ENCODE measurements at regions not wholly inside any gene's neighbourhood (a gene's known extent, or its start where the extent isn't known, plus 50 kb on each side); places are given as distances from the start of the nearest gene placed in this dataset.

DNA sequence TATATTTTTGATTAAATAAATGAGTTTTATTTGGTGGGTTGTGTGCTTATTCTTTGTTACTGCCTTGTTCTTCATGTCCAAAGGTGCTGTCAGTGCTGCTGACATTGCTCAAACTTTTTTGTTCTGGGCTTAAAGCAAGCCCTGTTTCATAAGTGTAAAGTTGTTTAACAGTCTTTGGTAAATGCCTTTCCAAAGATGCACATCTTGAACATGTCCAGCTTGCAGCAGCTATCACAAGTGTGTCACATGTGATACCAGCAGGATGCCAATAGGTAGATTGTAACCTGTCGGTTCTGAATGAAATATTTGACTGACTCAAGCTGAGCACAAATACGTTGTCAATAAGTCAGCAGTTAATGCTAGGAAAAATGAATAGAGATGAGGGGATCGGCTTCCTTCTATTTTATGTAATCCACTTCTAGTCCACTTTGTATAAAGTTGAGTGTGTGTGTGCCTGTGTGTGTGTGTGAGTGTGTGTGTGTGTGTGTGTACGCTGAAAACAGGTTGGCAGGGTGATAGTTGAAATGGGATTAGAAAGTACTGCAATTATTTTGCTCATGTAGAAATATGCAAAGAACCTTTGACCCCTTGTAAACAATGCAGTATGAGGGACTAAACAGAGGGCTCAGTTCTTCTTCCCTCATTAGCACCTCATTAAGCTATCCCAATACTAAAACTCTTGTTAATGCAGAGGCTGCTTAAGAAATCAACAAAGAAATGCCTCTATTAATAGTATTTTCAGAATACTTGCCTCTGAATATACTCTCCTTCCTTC lies 986.5 kb downstream of the TUSC7 start:
- no peak for DNase-seq

DNA sequence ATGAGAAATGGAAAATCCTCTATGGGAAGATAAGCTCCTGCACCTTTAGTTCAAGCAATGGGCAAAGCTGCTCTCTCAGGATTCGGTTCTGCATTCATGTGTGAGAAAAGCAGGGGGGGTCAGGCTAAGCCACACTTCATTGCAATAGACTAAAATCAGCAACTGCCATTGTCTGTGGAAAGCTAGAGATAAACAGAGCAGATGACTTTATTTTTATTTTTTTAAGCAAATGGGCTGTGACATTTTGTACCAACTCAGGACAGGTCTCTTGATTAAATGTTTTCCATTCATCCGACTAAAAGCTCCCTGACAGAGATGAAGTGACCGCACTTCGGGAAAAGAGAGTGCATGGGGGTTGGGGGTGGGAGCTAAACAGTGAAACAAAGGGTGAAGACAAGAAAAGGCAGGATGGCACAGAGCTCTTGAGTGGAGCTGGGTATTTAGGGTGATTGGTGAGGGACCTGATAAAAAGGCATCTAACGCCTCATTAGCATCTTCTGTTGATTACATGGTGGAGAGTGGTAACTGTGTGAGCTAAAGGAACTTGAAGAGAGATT lies 987.4 kb downstream of the TUSC7 start:
- no peak for DNase-seq

DNA sequence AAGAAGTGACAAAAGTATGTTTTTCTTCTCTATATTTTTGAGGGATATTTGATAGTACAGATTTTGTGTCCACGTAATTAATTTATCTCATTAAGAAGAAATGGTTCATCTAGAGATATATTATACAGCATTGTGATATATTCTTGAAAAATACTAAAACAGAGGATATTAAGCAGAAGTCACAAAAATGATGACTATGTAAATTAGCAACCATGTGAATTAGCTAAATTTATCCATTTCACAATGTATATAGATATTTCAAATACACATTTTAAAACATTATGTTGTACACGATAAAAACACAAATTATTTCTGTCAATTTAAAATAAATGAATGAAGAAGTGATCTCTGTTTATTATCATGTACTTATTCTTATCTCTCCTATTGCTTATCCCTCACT lies 989.5 kb downstream of the TUSC7 start:
- no peak for DNase-seq

DNA sequence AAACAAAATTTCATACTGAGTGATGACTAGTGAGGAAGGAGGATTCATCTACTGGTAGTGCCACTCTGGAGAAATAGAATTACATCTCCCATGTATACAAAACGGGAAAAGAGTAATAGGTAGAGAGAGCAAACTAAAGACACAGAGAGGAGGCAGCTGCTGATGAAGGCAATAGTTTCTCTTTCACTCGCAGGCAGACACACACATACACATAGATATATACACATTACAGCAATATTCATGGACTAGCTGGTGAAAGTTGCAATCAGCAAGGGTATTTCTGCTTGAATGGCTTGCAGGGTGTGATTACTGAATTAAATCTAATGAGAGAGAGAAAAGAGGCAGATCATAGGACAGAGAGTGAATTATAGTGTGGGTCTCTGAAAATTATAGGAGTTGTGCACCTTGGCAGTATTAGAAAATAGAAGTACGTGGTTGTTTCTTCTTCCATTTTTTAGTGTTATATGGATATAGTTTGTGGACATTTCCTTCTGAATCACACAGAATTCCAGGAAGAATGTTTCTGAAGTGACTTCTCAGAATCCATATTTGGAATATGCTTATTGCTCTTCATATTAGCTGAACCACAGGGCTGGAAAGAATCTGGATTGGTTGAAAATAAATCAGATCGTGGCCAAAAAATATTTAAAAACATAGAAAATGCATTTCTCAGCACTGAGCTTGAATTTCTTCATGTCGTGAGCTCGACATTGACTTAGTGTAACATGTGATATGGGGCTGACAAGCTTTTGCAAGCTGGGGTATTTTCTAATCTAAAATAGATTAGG lies 991.2 kb downstream of the TUSC7 start:
- no peak for DNase-seq

DNA sequence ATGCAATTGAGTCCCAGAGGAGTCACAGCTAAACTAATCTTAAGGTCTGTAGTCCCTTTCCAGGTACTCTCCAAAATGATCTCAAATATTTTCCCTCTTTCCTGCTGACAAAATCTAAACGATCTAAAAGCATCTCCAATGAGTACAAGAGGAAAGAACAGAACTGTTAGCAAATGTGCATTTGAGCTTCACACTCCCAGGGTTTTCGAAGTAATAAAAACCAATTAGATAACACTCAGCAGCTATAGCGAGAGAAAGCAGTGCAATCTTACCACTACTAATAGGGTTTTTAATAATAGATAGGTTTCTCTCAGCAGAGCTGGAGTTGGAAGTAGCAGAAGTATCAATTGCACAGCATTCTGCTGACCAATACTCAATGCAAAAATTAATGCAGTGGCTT lies 995.4 kb downstream of the TUSC7 start:
- no peak for DNase-seq

DNA sequence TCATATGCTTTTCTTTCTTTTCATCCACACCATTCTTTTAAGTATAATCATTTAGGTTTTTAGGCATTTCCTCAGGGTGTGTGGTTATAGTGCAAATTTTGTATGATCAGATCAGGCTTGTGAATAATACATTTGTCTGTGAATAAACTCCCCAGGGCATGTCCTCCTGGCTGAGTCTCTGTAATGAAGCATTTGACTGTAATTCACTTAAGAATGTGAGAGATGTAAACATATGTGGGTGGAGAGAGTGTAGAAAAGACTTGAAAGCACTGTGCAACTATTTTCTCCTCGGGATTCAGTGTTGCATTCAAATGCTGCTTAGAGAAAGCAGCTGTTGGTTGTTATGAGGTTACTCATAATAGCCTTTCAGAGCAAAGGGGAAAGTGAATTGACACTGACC lies 996.5 kb downstream of the TUSC7 start:
- DNase-seq: no peak

DNA sequence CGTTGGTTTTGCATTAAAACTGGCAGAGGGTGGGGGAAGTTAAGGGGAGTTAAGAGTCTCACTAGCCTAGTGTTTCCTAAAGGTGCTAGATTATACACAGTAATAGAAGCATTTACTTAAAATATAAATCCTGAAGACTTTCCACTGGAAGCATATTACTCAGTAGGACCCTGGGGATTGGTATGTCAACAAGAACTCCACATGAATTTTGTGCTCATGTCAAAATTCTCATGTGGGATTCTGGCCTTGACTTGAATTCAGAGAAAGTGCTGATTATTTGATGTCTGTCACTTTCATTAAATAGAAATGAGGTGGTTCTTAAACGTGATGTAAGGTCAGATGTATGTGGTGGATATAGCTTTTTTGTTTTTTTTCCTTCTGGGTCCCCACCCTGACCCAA lies 997.2 kb downstream of the TUSC7 start:
- no peak for DNase-seq

DNA sequence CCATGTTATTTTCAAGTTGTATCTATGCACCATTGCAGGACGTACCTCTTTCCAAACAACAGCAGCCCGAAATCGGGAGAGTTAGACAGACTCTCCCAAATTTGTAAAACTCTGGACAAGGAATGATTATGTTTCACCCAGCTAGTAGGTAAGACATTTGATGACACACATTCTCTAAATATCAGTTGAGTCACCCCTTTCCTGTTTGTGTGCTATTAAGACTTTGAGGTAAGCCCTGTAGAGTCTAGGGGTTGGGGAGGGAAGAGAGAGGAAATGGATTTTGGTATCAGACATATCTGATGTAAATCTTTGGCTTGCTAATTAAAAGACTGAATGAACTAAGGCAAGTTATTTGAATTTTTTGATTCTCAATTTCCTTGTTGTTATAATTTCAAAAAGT lies 999.0 kb downstream of the TUSC7 start:
- DNase-seq: no peak

DNA sequence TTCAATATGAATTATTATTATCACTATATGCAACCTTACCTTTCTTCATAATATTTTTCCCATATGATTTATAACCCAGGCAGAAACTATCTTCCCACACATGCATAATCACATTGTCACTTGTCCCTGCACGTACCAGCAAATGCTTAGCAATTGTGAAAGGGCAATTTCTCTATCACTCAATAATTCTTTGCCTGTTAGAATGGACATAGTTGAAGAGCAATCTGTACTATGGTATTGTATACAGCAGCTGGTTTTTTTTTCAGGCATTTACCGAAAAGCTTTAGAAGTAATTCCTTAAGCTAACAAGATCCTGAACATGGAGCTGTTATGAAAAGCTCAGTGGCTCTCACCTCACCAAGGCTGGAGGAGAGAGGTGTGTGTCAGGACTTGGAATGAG lies 999.5 kb downstream of the TUSC7 start:
- DNase-seq: no peak

DNA sequence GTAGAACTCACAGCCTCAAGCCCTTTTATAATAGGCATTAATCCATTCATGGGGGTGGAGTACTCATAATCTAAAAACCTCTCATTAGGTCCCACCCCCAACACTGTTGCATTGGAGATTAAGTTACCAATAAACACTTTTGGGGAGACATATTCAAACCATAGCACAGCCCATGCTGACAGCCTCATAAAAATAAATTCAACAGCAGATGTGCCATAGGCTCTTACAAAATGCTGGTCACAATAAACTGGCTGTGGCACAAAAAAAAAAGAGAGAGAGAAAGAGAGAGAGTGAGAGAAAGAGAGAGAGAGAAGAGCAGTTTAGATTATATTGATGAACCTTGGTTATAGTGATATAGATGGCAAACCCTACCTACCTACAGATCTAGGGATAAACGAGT lies 1000.9 kb downstream of the TUSC7 start:
- no peak for DNase-seq

DNA sequence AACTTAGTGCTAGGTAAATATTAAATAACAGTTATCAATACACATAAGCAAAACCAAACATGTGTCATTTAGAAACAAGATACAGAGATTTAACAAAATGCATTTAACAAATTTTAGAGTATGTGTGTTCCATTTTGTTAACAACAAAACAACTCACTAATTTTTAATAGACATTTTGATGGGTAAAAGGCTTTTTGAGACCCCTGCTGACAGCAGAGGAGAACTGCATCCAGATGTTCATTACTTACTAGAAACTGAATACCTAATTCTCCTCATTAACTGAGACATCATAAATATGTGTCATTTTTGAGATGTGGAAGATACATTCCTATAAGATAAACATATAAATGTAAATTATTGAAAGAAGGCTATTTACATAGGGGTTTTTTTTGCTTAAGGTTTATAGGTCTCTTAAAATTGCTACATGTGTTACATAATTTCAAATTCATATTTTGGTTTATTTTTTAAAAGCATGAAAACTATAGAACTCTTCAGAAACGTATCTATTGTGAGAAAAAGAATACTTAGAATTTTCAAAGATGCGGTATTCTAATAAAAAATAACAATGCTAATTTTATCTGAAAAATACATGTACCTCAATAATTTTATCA lies 1009.8 kb downstream of the TUSC7 start:
- peak; percentile 33 for DNase-seq

DNA sequence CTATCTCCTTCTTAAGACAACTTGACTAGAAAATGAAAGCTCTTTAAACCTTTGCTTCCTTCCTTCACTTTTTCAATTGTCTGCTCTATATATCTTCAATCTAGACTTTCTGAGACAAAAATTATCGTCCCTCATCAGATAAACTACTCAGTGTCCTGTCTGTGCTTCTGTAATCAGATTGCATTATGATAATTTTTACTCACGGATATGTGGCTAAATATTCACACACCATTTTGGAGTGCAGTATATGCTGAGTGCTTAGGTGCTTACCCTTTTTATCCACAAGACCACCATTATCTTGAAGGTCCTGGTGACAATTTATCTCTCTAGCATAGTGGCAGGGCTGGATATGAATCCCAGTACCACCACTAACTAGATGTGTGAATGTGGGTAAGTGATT lies 1012.3 kb downstream of the TUSC7 start:
- DNase-seq: no peak

DNA sequence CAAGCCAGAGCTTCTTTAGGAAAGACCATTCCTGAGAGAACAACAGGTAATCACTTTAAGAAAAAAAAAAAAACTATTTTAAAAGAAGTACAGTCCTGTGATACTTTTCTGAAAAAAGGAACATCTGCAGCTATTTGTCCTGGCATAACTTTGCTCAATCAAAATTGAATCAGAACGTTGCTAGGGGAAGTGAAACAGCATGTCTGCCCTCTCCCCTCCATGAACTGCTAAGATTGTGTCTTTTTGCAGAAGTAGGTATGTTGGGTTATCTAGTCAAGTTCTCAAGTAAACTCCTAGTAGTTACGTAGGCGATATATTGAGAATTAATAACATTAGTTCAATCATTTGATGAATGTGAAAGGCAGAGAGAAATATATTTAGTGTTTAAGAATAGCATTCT lies 1013.3 kb downstream of the TUSC7 start:
- no peak for DNase-seq

DNA sequence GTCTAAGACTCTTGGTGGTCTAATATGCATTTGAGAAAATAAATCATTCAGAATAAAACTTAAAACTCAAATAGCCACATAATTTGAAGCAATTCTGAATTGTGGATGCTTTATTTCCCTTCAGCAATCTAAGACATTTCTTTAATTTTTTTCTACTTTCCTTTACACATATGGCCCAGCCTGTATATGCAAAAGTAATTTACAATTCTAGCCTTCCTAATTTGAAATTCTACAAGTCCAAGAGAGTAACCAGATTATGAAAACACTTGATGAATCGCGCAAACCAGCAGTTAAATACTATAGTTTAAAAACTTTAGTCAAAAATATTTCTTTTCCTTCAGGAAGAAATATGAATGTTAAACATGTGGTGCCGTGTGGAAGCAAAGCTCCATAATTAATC lies 1014.2 kb downstream of the TUSC7 start:
- no peak for DNase-seq

DNA sequence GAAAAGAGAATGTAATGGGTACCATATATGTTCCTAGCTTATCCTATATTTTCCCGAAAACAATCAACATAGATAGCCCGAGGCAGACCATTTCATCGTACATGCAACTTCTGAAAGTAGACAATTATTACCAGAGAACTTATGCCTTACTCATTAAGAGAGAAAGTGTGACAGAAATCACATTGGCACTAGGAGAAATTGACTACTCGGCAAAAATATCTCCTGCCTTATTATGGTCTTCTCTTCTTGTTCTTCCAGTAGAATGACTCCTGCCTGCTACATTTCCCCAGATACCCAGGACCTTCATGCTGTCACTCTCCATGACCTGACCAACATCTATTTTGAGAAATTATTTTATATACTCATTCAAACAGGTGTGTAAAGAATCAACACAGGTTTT lies 1015.7 kb downstream of the TUSC7 start:
- no peak for DNase-seq

DNA sequence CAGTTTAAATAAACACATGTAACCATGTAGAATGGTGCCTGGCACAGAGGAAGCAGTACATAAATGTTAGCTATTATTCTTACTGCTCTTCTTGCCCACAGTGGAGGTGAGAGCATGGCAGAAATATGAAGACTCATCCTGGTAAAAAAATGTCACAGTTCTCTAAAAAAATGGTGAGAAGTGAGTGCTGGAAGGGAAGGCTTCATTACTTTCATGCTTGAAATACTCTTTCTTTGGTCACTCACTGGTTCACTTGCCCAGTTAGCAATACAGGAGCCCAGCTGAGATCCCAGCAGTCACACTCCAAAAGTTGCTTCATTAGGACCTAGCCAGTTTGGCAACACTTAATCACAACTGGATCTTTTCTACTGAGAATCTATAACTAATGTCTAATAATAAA lies 1017.2 kb downstream of the TUSC7 start:
- no peak for DNase-seq

DNA sequence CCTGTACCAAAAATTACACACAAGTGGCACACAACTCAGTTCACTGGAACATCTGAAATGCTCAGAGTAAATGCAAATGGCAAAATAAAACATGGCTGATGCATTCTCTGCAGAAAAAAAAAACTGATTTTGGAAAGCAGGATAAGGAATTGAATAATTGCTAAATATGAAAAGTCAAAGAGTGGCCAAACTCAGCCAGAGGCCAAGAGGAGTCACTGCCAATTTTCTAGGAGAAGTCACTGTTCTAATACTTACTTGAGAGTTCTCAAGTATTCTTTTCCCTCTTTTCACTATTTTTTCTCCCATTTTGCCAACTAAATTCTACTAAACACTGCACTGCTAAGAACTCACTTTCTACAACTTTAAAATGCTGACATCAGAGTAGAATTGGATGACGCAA lies 1018.6 kb downstream of the TUSC7 start:
- DNase-seq: no peak

DNA sequence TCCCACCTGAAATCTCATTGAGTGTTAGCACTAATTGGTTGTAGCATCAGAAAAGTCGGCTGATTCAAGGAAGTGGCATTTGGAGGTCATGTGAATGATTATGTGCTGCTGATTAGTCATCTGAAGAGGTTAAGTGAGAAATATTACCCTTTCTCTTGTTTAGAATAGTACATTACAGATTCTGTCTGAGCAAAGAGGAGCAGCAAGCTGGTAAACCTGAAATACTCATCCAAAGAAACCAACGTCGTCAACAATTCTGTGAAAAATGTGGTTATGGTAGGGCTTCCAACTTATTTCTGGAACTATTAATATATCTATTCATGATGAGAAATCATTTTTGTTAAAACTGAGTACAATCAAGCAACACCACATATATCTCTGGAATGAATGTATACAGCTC lies 1024.9 kb downstream of the TUSC7 start:
- no peak for DNase-seq

DNA sequence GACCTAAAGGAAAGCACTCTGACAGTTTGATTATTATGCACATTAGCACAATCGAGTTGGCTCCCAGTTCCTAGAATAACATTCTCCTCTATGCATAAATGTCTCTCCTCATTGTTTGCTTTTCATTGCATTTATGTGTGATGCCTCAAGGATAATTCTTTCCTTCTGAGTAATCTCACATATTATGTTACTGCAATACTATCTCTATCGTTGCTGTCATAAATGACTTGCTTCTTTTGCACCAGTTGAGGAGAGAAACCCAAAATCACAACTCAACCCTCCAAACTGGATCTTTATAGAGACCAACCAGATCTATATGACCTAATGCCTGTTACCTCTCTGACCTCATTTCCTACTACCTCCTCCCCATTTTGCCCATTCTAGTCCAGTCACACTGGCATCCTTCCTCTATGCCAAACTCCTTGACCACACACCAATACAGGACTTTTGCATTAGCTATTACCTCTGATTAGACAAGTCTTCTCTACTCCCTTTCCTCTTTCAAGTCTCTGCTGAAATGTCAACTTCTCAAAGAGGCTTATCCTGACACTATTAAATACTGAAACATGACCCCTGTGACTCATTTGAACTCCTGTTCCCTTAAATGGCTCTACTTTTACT lies 1026.0 kb downstream of the TUSC7 start:
- DNase-seq: no peak

DNA sequence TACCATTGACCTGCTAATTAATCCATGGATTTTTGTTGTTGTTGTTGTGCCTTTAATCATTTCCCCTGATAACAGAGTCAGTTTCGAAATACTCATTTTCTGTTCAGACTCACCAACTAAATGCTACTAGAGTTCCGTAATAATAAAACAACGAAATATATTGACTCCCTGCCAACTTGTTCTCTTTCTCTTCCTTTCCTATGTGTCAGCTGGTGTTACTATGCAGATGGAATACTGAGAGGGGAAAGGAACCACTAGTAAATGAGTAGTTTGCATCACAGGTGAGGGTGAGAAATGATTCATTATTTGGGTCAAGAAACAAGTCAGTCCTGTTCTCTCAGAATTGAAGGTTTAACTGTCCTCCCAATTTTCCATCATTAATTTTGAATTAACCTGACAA lies 1027.3 kb downstream of the TUSC7 start:
- DNase-seq: no peak

DNA sequence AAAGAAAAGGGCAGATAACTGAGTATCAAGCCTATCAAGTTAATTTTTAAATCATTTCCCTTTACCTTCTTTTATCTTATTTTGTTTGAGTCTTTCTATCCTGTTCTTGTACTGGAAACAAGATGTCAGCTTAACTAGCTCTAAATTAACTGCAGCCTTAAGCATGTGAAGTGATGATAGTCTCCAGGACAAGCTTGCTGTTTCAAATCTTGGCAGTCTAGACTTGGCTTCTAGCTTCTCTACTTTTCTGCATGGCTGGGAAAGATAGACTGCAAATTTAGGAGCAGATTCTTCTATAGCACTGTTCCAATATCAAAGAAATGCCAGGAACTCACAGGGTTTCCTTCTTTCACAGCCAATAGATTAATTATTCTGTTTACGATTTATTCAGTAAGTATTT lies 1034.4 kb downstream of the TUSC7 start:
- no peak for DNase-seq

DNA sequence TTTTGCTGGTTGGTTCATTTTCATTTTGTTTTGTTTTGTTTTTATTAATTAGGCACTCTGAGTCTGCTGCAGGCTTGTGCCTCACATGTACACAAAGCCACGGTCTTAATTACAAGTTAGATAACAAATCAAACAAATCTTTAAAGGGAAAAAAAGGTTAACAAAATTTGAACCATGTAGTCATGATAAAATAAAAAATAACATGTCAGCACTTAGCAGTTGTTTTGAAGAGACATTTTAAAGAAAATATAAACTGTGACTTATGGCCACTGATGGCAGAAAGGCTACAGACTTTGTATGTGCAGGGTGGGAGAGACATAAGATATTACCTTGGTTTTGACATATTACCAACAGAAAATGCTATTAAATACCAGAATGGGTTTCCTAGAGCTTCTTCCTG lies 1035.4 kb downstream of the TUSC7 start:
- DNase-seq: no peak

DNA sequence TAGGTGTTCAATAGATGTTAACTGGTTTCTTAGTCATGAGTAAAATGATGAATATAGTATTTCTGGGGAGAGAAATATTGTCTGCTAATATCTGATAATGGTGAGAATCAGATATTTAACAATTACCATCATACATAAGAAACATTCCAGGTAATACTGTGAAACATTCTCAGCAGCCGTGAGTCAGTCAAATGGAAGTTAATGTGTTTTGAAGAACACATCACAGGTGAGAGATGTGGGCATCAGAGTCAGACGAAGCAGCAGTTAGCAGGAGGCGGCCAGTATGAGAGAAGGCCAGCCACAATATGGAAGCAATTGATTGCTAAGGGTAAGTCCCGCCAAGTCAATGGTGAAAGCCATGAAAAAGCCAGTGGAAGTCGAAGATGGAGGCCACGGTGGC lies 1035.9 kb downstream of the TUSC7 start:
- no peak for DNase-seq

DNA sequence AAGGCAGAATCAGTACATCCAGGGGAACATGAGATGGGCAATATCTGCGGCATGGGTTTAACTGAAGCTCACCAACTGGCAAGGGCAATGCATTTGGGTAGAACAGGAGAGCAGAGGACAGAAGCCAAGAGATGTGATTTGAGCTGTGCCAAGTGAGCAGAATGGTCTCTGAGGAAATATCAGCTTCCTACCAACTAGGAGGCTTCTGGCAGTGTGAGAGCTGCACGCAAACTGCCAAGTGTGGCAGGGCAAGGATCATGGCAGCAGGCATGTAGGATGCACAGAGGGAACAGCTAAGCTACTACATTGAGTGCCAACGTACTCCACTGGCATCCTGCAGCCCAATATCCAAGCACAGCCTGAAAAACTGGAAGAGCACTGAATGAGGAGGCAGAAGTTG lies 1036.5 kb downstream of the TUSC7 start:
- no peak for DNase-seq
